H1 (cell line): ENCODE measurements at regions not wholly inside any gene's neighbourhood (a gene's known extent, or its start where the extent isn't known, plus 50 kb on each side); places are given as distances from the start of the nearest gene placed in this dataset.

ENCODE experiments used
- GABPA ChIP-seq: IDR thresholded peaks from 2 replicates; pipeline ENCODE4 v1.6.1; 2011; ENCODE audit warnings: mild to moderate bottlenecking, low read length, moderate library complexity, borderline replicate concordance; ENCODE audit not compliant: insufficient read depth
- HDAC6 ChIP-seq: IDR thresholded peaks from one replicate; pipeline ENCODE4 v1.7.1; 2012; ENCODE audit warnings: low read depth, mild to moderate bottlenecking, inconsistent platforms, low read length, moderate library complexity
- RBBP5 ChIP-seq: IDR thresholded peaks from 2 replicates; pipeline ENCODE4 v1.7.1; 2012; ENCODE audit warnings: low read depth, mild to moderate bottlenecking, inconsistent platforms, low read length, moderate library complexity, borderline replicate concordance
- RNF2 ChIP-seq: fragments of 200-900, 300-1000 bp; sonication (generic); IDR thresholded peaks from 2 replicates; pipeline ENCODE4 v1.7.1; 2016; ENCODE audit warnings: borderline replicate concordance, low read depth, mild to moderate bottlenecking, antibody characterized with exemption, low read length; ENCODE audit not compliant: poor library complexity, severe bottlenecking; ENCODE audit errors: missing control alignments
- TF ChIP-seq, protein P1 (sequence below): fragments of 300-600 bp; sonication (generic); IDR thresholded peaks from 2 replicates; pipeline ENCODE4 v1.7.1; 2012; ENCODE audit warnings: low read length, moderate library complexity, mild to moderate bottlenecking, inconsistent platforms; ENCODE audit not compliant: insufficient replicate concordance
- TF ChIP-seq, protein P2 (sequence below): IDR thresholded peaks from 2 replicates; pipeline ENCODE4 v1.6.1; 2012; ENCODE audit warnings: low read length, inconsistent platforms
- TF ChIP-seq, protein P3 (sequence below): IDR thresholded peaks from 2 replicates; pipeline ENCODE4 v1.6.1; 2012; ENCODE audit warnings: inconsistent platforms

DNA sequence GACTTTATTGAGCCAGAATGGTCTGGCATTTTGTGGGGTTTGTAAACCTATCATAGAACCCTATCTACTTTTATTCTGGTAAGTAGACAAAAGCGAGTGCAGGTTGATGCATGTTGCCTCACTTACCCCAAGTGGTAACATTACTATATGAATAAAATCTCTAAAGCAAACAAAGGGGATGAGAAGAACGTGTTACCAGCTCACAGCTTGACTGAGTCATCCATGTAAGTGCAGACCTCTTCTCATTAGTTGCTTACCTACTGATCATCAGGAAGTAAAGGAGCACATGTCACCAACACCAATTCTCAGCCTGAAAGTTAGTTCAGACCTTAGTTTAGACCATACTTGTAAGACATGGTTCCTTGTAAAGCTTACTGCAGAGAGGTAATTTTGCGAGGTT is 1328.3 kb downstream of the C4orf33 start (continued):
- TF ChIP-seq, protein P1, sequence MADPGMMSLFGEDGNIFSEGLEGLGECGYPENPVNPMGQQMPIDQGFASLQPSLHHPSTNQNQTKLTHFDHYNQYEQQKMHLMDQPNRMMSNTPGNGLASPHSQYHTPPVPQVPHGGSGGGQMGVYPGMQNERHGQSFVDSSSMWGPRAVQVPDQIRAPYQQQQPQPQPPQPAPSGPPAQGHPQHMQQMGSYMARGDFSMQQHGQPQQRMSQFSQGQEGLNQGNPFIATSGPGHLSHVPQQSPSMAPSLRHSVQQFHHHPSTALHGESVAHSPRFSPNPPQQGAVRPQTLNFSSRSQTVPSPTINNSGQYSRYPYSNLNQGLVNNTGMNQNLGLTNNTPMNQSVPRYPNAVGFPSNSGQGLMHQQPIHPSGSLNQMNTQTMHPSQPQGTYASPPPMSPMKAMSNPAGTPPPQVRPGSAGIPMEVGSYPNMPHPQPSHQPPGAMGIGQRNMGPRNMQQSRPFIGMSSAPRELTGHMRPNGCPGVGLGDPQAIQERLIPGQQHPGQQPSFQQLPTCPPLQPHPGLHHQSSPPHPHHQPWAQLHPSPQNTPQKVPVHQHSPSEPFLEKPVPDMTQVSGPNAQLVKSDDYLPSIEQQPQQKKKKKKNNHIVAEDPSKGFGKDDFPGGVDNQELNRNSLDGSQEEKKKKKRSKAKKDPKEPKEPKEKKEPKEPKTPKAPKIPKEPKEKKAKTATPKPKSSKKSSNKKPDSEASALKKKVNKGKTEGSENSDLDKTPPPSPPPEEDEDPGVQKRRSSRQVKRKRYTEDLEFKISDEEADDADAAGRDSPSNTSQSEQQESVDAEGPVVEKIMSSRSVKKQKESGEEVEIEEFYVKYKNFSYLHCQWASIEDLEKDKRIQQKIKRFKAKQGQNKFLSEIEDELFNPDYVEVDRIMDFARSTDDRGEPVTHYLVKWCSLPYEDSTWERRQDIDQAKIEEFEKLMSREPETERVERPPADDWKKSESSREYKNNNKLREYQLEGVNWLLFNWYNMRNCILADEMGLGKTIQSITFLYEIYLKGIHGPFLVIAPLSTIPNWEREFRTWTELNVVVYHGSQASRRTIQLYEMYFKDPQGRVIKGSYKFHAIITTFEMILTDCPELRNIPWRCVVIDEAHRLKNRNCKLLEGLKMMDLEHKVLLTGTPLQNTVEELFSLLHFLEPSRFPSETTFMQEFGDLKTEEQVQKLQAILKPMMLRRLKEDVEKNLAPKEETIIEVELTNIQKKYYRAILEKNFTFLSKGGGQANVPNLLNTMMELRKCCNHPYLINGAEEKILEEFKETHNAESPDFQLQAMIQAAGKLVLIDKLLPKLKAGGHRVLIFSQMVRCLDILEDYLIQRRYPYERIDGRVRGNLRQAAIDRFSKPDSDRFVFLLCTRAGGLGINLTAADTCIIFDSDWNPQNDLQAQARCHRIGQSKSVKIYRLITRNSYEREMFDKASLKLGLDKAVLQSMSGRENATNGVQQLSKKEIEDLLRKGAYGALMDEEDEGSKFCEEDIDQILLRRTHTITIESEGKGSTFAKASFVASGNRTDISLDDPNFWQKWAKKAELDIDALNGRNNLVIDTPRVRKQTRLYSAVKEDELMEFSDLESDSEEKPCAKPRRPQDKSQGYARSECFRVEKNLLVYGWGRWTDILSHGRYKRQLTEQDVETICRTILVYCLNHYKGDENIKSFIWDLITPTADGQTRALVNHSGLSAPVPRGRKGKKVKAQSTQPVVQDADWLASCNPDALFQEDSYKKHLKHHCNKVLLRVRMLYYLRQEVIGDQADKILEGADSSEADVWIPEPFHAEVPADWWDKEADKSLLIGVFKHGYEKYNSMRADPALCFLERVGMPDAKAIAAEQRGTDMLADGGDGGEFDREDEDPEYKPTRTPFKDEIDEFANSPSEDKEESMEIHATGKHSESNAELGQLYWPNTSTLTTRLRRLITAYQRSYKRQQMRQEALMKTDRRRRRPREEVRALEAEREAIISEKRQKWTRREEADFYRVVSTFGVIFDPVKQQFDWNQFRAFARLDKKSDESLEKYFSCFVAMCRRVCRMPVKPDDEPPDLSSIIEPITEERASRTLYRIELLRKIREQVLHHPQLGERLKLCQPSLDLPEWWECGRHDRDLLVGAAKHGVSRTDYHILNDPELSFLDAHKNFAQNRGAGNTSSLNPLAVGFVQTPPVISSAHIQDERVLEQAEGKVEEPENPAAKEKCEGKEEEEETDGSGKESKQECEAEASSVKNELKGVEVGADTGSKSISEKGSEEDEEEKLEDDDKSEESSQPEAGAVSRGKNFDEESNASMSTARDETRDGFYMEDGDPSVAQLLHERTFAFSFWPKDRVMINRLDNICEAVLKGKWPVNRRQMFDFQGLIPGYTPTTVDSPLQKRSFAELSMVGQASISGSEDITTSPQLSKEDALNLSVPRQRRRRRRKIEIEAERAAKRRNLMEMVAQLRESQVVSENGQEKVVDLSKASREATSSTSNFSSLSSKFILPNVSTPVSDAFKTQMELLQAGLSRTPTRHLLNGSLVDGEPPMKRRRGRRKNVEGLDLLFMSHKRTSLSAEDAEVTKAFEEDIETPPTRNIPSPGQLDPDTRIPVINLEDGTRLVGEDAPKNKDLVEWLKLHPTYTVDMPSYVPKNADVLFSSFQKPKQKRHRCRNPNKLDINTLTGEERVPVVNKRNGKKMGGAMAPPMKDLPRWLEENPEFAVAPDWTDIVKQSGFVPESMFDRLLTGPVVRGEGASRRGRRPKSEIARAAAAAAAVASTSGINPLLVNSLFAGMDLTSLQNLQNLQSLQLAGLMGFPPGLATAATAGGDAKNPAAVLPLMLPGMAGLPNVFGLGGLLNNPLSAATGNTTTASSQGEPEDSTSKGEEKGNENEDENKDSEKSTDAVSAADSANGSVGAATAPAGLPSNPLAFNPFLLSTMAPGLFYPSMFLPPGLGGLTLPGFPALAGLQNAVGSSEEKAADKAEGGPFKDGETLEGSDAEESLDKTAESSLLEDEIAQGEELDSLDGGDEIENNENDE, result no peak
- TF ChIP-seq RNF2 (no peak), GABPA (no peak), HDAC6 (no peak), RBBP5 (no peak)
- TF ChIP-seq, protein P2, sequence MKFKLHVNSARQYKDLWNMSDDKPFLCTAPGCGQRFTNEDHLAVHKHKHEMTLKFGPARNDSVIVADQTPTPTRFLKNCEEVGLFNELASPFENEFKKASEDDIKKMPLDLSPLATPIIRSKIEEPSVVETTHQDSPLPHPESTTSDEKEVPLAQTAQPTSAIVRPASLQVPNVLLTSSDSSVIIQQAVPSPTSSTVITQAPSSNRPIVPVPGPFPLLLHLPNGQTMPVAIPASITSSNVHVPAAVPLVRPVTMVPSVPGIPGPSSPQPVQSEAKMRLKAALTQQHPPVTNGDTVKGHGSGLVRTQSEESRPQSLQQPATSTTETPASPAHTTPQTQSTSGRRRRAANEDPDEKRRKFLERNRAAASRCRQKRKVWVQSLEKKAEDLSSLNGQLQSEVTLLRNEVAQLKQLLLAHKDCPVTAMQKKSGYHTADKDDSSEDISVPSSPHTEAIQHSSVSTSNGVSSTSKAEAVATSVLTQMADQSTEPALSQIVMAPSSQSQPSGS, result no peak
- TF ChIP-seq, protein P3, sequence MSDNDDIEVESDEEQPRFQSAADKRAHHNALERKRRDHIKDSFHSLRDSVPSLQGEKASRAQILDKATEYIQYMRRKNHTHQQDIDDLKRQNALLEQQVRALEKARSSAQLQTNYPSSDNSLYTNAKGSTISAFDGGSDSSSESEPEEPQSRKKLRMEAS, result no peak
